BJ (cell line): ENCODE measurements at regions not wholly inside any gene's neighbourhood (a gene's known extent, or its start where the extent isn't known, plus 50 kb on each side); places are given as distances from the start of the nearest gene placed in this dataset.
"Not testable (repeated sequence)": the region's sequence is repeated elsewhere in the genome, so short reads cannot be mapped to it uniquely, and the experiment has no call there.

Experiments
- CTCF ChIA-PET: fragments of 350-600 bp; formaldehyde crosslinking; extraction: SDS; loops from one replicate; lab custom pipeline; 2021; ENCODE audit warnings: antibody characterized with exemption, inconsistent platforms; lab: Yijun Ruan, JAX
- POLR2A ChIA-PET: fragments of 300-600 bp; sonication (Branson Sonifier 250); formaldehyde crosslinking; extraction: SDS; loops from one replicate; lab custom pipeline; 2021; ENCODE audit warnings: antibody characterized with exemption; lab: Charles Lee
- DNase-seq: peaks from one replicate; pipeline ENCODE4 v3.0.0-alpha.2; 2011; ENCODE audit warnings: low read depth
- H3K27me3 ChIP-seq: 2 replicates; pipeline ENCODE4 v1.6.0; 2011; ENCODE audit warnings: low read length; ENCODE audit not compliant: control insufficient read depth, insufficient read depth
- H3K36me3 ChIP-seq: 2 replicates; pipeline ENCODE4 v1.5.1; 2011; ENCODE audit warnings: low read length; ENCODE audit not compliant: control insufficient read depth, insufficient read depth
- H3K4me3 ChIP-seq: 2 replicates; pipeline ENCODE4 v1.5.1; 2011; ENCODE audit warnings: low read depth, mild to moderate bottlenecking, control low read depth, low read length
- CTCF ChIP-seq: IDR thresholded peaks from 2 replicates; pipeline ENCODE4 v1.5.1; 2011; ENCODE audit warnings: low read depth, mild to moderate bottlenecking, control low read depth, inconsistent platforms, low read length, moderate library complexity; ENCODE audit not compliant: insufficient read depth

- Histone ChIP-seq H3K36me3 (no peaks in the 10 kb centered on the region), H3K4me3 (no peak overlapping the region), H3K27me3 (no peaks in the 10 kb centered on the region)
- no peak for DNase-seq
- ChIA-PET CTCF (no interaction called here), POLR2A (no interaction called here)
- TF ChIP-seq CTCF = no peak
These were observed 764.8 kb downstream of the RAPGEF2 start for GRCh38 chr4:159867673-159868072.

- POLR2A ChIA-PET, H3K4me3 ChIP-seq: not testable (repeated sequence)
These were observed 766.1 kb downstream of the RAPGEF2 start for GRCh38 chr4:159868936-159869335.

GRCh38 chr4:159871141-159871540, 768.3 kb downstream of the RAPGEF2 start:
- ChIA-PET POLR2A (no interaction called here), CTCF (no interaction called here)
- no peak for TF ChIP-seq CTCF
- Histone ChIP-seq H3K36me3 (no peaks in the 10 kb centered on the region), H3K27me3 (no peaks in the 10 kb centered on the region), H3K4me3 (no peak overlapping the region)
- DNase-seq = no peak

More at GRCh38 chr4:159868936-159869335, 766.1 kb downstream of the RAPGEF2 start:
- H3K27me3 ChIP-seq, DNase-seq, H3K36me3 ChIP-seq: not testable (repeated sequence)
- CTCF ChIA-PET = interaction anchor here (0.5 kb wide), 1 partner anchor 193 kb away, joined by 4 read pairs; no protein-coding TSS in a partner anchor

GRCh38 chr4:159881158-159881557, 778.3 kb downstream of the RAPGEF2 start:
- Histone ChIP-seq H3K27me3 (no peaks in the 10 kb centered on the region), H3K4me3 (no peak overlapping the region), H3K36me3 (no peaks in the 10 kb centered on the region)
- TF ChIP-seq CTCF = no peak
- CTCF ChIA-PET = no interaction called here
- DNase-seq = no peak
- POLR2A ChIA-PET = no interaction called here

GRCh38 chr4:159884989-159885388, 782.1 kb downstream of the RAPGEF2 start:
- Histone ChIP-seq H3K4me3 (no peak overlapping the region), H3K27me3 (no peaks in the 10 kb centered on the region), H3K36me3 (no peaks in the 10 kb centered on the region)
- CTCF ChIA-PET = no interaction called here
- TF ChIP-seq CTCF = no peak
- no peak for DNase-seq
- POLR2A ChIA-PET = no interaction called here

GRCh38 chr4:159899596-159899995, 796.7 kb downstream of the RAPGEF2 start:
- Histone ChIP-seq H3K36me3 (no peaks in the 10 kb centered on the region), H3K4me3 (no peak overlapping the region), H3K27me3 (no peaks in the 10 kb centered on the region)
- ChIA-PET POLR2A (no interaction called here), CTCF (interaction anchor here (1.3 kb wide), 1 partner anchor 14 kb away, joined by 3 read pairs; no protein-coding TSS in a partner anchor)
- TF ChIP-seq CTCF = no peak
- no peak for DNase-seq
